AG10803 (cell line): ENCODE measurements at regions not wholly inside any gene's neighbourhood (a gene's known extent, or its start where the extent isn't known, plus 50 kb on each side); places are given as distances from the start of the nearest gene placed in this dataset.

Experiments
- DNase-seq: peaks from one replicate; pipeline ENCODE4 v3.0.0; 2010; ENCODE audit warnings: low read depth
- H3K4me3 ChIP-seq: 2 replicates; pipeline ENCODE4 v1.5.1; 2011; ENCODE audit warnings: mild to moderate bottlenecking, low read length, control low read depth
- CTCF ChIP-seq: conservative IDR thresholded peaks from 2 replicates; pipeline ENCODE4 v1.5.1; 2011; ENCODE audit warnings: mild to moderate bottlenecking, low read length, control low read depth, inconsistent platforms

- TF ChIP-seq CTCF, result no peak
- H3K4me3 ChIP-seq, result no peak overlapping the region
- DNase-seq, result no peak
These were observed 373.9 kb upstream of the ANO3 start for GRCh38 chr11:25958045-25958444.

- no peak for DNase-seq
- TF ChIP-seq CTCF, result no peak
- no peak overlapping the region for H3K4me3 ChIP-seq
These were observed 370.4 kb upstream of the ANO3 start for GRCh38 chr11:25961539-25961938.

- DNase-seq, result no peak
- peak; percentile 27; the same call in 1 of the 2 replicates for TF ChIP-seq CTCF
- no peak overlapping the region for H3K4me3 ChIP-seq
These were observed 361.0 kb upstream of the ANO3 start for GRCh38 chr11:25970726-25971508.

- no peak for DNase-seq
- H3K4me3 ChIP-seq, result no peak overlapping the region
- TF ChIP-seq CTCF, result no peak
These were observed 351.8 kb upstream of the ANO3 start for GRCh38 chr11:25980091-25980490.

- no peak overlapping the region for H3K4me3 ChIP-seq
- peak; percentile 73 for DNase-seq
- peak; percentile 72 for TF ChIP-seq CTCF
These were observed 349.9 kb upstream of the ANO3 start for GRCh38 chr11:25981998-25982397.

GRCh38 chr11:25983280-25983679, 348.6 kb upstream of the ANO3 start:
- no peak overlapping the region for H3K4me3 ChIP-seq
- TF ChIP-seq CTCF, result no peak
- DNase-seq, result no peak

- no peak for DNase-seq
- TF ChIP-seq CTCF, result no peak
- no peak overlapping the region for H3K4me3 ChIP-seq
These were observed 343.8 kb upstream of the ANO3 start for GRCh38 chr11:25988178-25988577.
